ENCODE measurements at regions not wholly inside any gene's neighbourhood (a gene's known extent, or its start where the extent isn't known, plus 50 kb on each side); places are given as distances from the start of the nearest gene placed in this dataset.

DNA sequence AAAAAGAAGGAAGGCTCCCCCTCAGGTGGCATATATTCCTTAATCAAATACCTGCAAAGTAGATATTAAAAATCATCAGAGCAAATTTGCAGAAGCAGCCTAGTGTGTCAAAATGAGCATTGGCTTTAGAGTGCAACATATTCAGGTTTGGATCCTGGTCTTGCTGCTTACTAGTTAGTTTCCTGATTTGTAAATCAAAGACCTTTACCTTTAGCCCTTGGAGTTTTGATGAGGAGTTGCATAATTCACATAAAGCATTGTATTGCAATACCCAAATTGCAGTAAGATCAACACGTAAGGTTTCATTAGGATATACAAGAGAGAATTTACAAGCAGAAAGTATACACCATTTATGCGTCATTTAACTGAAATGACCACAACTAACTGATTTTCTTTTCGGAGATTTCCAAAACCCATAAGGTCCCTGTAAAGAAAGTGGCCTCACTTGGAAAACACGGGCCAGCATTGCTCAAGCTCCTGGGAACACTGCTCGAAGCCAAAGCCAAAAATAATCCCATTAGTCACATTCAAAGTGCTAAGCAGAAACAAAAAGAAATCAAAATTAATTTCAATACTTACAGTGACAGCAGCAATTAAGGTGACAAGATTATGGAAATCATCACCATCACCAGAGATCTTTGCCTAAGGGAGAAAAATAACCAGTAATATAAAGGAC is 415.9 kb upstream of the ERCC4 start:
- TF ChIP-seq POLR2AphosphoS5 (IDR thresholded peaks at IDR 0.05) (no peak), POLR2A (IDR thresholded peaks at IDR 0.05) (no peak)
- TF ChIP-seq, protein P1, sequence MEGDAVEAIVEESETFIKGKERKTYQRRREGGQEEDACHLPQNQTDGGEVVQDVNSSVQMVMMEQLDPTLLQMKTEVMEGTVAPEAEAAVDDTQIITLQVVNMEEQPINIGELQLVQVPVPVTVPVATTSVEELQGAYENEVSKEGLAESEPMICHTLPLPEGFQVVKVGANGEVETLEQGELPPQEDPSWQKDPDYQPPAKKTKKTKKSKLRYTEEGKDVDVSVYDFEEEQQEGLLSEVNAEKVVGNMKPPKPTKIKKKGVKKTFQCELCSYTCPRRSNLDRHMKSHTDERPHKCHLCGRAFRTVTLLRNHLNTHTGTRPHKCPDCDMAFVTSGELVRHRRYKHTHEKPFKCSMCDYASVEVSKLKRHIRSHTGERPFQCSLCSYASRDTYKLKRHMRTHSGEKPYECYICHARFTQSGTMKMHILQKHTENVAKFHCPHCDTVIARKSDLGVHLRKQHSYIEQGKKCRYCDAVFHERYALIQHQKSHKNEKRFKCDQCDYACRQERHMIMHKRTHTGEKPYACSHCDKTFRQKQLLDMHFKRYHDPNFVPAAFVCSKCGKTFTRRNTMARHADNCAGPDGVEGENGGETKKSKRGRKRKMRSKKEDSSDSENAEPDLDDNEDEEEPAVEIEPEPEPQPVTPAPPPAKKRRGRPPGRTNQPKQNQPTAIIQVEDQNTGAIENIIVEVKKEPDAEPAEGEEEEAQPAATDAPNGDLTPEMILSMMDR (IDR thresholded peaks at IDR 0.05) = no peak

Measured in sigmoid colon (tissue), 4 donors.